Esophagus muscularis mucosa (tissue), 4 donors: ENCODE measurements at regions not wholly inside any gene's neighbourhood (a gene's known extent, or its start where the extent isn't known, plus 50 kb on each side); places are given as distances from the start of the nearest gene placed in this dataset.

Source experiments
- DNase-seq: peaks from one replicate; pipeline ENCODE4 v3.0.0-alpha.2; 2017; ENCODE audit errors: extremely low spot score
- H3K27ac ChIP-seq, 4 donors: fragments of 200-600 bp; sonication (generic); replicated peaks in 1 of 4; 1 replicate in 3 of 4; 2 replicates in 1 of 4; pipeline ENCODE4 v1.5.1; 2016 to 2019; ENCODE audit warnings: mild to moderate bottlenecking in 1 of 4
- H3K27me3 ChIP-seq, 4 donors: fragments of 200-600 bp; sonication (generic); one replicate each; pipeline versions ENCODE4 v1.5.1 to v1.6.0; 2016 to 2019
- H3K36me3 ChIP-seq, 4 donors: fragments of 200-600 bp; sonication (generic); one replicate each; pipeline ENCODE4 v1.5.1; 2016 to 2019
- H3K4me1 ChIP-seq, 4 donors: fragments of 200-600 bp; sonication (generic); one replicate each; pipeline ENCODE4 v1.5.1; 2016 to 2019
- H3K4me3 ChIP-seq, 4 donors: fragments of 200-600 bp; sonication (generic); 1 replicate in 2 of 4; 2 replicates in 2 of 4; pipeline ENCODE4 v1.5.1; 2016 to 2019; ENCODE audit warnings: mild to moderate bottlenecking in 4 of 4, moderate library complexity in 1 of 4
- H3K9me3 ChIP-seq, 4 donors: fragments of 200-600 bp; sonication (generic); 1 replicate in 3 of 4; 2 replicates in 1 of 4; pipeline ENCODE4 v1.5.1; 2016 to 2019
- EP300 ChIP-seq: sonication (generic); formaldehyde crosslinking; IDR thresholded peaks from one replicate; pipeline ENCODE4 v1.6.1; 2017; ENCODE audit warnings: antibody characterized with exemption
- POLR2A ChIP-seq: fragments of 450-650 bp; IDR thresholded peaks from one replicate; pipeline ENCODE4 v1.6.1; 2017; ENCODE audit warnings: antibody characterized with exemption, moderate library complexity, mild to moderate bottlenecking, low read depth
- POLR2AphosphoS5 ChIP-seq, 2 donors: sonication (generic); formaldehyde crosslinking; IDR thresholded peaks; one replicate each; pipeline ENCODE4 v1.6.1; 2017; ENCODE audit warnings: antibody characterized with exemption in 2 of 2
- WGBS: methylation state at CpG from one replicate; pipeline ENCODE4 v1.1.5; 2018; 5-methylcytosine and 5-hydroxymethylcytosine counted together
- intact Hi-C: fragments of 100-400 bp; cut with DNase I; formaldehyde crosslinking; loops from one replicate; pipeline ENCODE4 v1.15.1; 2023
- TF ChIP-seq, protein P1 (sequence below), 3 experiments: fragments of 200-600 bp in 2 of 3; fragments of 450-650 bp in 1 of 3; sonication (generic) in 2 of 3; IDR thresholded peaks; one replicate each; pipeline ENCODE4 v1.5.1; 2017 to 2019; ENCODE audit warnings: antibody characterized with exemption in 3 of 3, mild to moderate bottlenecking in 2 of 3, moderate library complexity in 1 of 3

DNA sequence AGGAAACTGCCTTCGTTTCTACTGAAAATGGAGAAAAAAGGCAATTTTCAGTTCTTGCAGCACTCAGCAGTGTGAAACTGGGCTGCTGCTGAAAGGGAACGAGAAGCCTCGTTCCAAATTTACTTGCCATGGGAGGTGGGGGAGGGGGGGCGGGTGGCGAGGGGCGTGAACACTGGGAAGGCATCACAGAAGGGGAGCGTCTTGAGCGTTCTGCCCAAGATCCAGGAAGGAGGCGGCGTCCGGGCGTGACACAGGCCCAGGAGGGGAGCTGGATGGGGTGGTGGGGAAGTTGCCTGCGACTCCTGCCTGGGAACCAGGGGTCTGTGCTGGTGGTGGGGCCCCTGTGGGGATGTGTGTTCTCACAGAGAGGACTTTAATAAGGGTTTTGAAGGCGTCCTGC, 213.5 kb downstream of the CTTN start:
- 55% methylated on average over 14 of the region's 14 CpGs for WGBS
- H3K36me3 ChIP-seq = no peaks in the 10 kb centered on the region
- peaks cover 0 to 15% (median 12%) of the 10 kb centered on the region in 4 donors for H3K9me3 ChIP-seq
- no peak for DNase-seq
- intact Hi-C loops = no loop called here
- no peak overlapping the region for H3K4me3 ChIP-seq
- peaks cover 0 to 13% (median 0%) of the 10 kb centered on the region in 4 donors for H3K27me3 ChIP-seq
- peaks cover 3 to 10% (median 7%) of the 10 kb centered on the region in 4 donors for H3K4me1 ChIP-seq
- TF ChIP-seq, protein P1, sequence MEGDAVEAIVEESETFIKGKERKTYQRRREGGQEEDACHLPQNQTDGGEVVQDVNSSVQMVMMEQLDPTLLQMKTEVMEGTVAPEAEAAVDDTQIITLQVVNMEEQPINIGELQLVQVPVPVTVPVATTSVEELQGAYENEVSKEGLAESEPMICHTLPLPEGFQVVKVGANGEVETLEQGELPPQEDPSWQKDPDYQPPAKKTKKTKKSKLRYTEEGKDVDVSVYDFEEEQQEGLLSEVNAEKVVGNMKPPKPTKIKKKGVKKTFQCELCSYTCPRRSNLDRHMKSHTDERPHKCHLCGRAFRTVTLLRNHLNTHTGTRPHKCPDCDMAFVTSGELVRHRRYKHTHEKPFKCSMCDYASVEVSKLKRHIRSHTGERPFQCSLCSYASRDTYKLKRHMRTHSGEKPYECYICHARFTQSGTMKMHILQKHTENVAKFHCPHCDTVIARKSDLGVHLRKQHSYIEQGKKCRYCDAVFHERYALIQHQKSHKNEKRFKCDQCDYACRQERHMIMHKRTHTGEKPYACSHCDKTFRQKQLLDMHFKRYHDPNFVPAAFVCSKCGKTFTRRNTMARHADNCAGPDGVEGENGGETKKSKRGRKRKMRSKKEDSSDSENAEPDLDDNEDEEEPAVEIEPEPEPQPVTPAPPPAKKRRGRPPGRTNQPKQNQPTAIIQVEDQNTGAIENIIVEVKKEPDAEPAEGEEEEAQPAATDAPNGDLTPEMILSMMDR (IDR thresholded peaks at IDR 0.05) = no peak
- TF ChIP-seq EP300 (no peak), POLR2AphosphoS5 (IDR thresholded peaks at IDR 0.05) (no peak), POLR2A (no peak)
- no peak overlapping the region for H3K27ac ChIP-seq

DNA sequence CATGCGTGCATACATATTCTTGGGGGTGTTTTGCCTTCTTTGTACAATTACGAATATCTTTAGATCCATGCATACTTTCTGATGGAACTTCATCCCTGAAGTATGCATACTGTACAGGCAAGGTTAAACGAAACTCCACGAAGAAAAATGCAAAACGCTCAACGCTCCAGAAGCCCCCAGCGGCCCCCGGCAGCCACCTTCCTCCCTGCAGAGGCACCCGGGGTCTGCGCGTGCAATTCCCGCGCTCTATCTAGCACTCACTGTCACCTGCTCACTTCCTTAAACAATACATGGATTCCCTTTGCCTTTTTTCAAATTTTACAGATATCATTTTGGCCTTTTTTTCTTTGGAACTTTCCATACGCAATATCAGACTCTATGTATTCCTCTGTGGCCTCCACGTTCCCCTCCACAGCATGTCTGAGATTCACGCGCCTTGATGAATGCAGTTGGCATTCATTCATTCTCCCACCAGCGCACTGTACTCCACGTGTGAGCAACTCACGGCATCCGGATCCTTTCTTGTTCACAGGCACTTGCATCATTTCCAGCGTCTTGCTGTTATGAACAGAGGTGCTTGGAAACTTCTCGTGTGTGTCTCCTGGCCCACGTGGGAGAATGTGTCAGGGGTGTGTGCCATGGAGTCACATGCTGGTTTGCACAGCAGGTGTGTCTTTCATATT, 214.3 kb downstream of the CTTN start:
- Histone ChIP-seq H3K27me3 (peaks cover 0 to 13% (median 0%) of the 10 kb centered on the region in 4 donors), H3K4me1 (peaks cover 3 to 10% (median 7%) of the 10 kb centered on the region in 4 donors), H3K9me3 (peaks cover 0 to 15% (median 12%) of the 10 kb centered on the region in 4 donors), H3K4me3 (no peak overlapping the region), H3K27ac (no peak overlapping the region), H3K36me3 (no peaks in the 10 kb centered on the region)
- intact Hi-C loops = no loop called here
- 81% methylated on average over 24 of the region's 24 CpGs for WGBS
- DNase-seq = no peak
- no peak for TF ChIP-seq EP300
- TF ChIP-seq, protein P1 (IDR thresholded peaks at IDR 0.05) = no peak
- no peak for TF ChIP-seq POLR2AphosphoS5 (IDR thresholded peaks at IDR 0.05)
- TF ChIP-seq POLR2A = no peak

DNA sequence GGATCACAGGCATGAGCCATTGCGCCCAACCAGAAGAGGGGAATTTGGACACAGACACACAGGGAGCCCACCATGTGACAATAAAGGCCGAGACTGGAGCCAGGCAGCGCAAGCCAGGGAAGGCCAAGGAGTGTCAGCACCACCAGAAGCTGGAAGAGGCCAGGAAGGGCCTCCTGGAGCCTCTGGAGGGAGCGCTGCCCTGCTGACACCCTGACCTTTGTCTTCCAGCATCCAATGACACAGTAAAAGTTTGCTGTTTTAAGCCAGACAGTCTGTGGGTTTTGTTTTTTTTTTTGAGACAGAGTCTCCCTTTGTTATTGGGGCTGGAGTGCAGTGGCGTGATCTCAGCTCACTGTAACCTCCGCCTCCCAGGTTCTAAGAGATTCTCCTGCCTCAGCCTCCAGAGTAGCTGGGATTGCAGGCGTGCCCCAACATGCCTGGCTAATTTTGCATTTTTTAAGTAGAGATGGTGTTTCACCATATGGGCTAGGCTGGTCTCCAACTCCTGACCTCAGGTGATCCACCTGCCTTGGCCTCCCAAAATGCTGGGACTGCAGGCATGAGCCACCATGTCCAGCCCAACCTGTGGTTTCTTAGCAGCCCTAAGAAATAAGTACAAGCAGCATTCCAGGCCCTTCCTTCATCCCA, 215.8 kb downstream of the CTTN start:
- DNase-seq = no peak
- intact Hi-C loops = no loop called here
- 93% methylated on average over 6 of the region's 7 CpGs for WGBS
- peaks cover 3 to 10% (median 7%) of the 10 kb centered on the region in 4 donors for H3K4me1 ChIP-seq
- H3K9me3 ChIP-seq = peaks cover 0 to 15% (median 12%) of the 10 kb centered on the region in 4 donors
- H3K27ac ChIP-seq = no peak overlapping the region
- H3K27me3 ChIP-seq = peaks cover 0 to 10% (median 0%) of the 10 kb centered on the region in 4 donors
- H3K4me3 ChIP-seq = no peak overlapping the region
- H3K36me3 ChIP-seq = no peaks in the 10 kb centered on the region
- TF ChIP-seq POLR2A (no peak), EP300 (no peak), POLR2AphosphoS5 (IDR thresholded peaks at IDR 0.05) (no peak)
- TF ChIP-seq, protein P1 (IDR thresholded peaks at IDR 0.05) = no peak

DNA sequence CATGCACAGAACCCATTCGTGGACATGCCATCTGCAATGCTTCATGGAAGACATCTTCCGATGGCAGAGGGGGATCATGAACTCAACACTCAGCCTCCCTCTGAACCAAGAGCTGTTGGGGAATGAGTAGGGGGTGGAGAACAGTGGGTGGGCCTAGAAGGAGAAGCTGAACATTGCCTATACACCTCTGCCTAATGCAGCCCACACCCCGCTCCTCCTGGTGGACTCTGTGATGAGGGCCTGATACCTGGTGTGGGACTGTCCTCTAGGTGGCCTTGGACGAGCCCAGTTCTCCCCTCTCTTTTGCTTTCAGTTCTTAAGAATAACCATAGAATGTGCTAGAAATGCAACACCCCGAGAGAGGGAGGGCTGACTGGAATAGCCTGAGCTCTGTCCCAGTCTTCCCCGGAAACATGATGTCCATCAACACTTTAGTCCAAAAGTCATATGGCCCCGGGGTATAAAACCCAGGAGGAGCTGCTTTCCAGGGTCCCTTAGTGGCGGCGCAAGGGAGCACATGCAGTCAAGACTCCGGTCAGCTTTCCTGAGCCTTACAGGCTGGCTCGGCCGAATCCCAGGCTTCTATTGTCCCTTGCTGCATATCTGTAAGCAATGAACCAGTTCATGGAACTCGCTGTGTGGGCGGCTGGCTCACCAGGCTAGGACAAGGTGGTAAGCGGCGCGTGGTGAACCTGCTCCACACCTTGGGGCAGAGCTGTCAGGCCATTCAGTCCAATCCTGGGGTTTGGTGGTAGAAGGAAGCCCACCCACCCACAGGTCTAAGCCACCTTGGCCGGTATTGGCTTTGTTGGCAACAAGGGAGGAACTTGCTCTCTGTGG, 216.9 kb downstream of the CTTN start:
- no peak for DNase-seq
- intact Hi-C loops = no loop called here
- Histone ChIP-seq H3K27ac (no peak overlapping the region), H3K9me3 (peaks cover 0 to 15% (median 12%) of the 10 kb centered on the region in 4 donors), H3K36me3 (no peaks in the 10 kb centered on the region), H3K4me3 (no peak overlapping the region), H3K4me1 (peaks cover 3 to 9% (median 5%) of the 10 kb centered on the region in 4 donors), H3K27me3 (peaks cover 0 to 10% (median 0%) of the 10 kb centered on the region in 4 donors)
- TF ChIP-seq POLR2A = no peak
- TF ChIP-seq POLR2AphosphoS5 (IDR thresholded peaks at IDR 0.05) = no peak
- TF ChIP-seq, protein P1 (IDR thresholded peaks at IDR 0.05) = no peak
- TF ChIP-seq EP300 = no peak
- 93% methylated on average over 14 of the region's 18 CpGs for WGBS
